NCI-H2107 treated with DMSO at 0.1 percent for 48 hours (cell line): ENCODE measurements at regions not wholly inside any gene's neighbourhood (a gene's known extent, or its start where the extent isn't known, plus 50 kb on each side); places are given as distances from the start of the nearest gene placed in this dataset.

ENCODE experiments used
- DNase-seq: peaks from one replicate; lab custom pipeline; 2025; ENCODE audit not compliant: unreplicated experiment; lab: John Stamatoyannopoulos, UW

DNA sequence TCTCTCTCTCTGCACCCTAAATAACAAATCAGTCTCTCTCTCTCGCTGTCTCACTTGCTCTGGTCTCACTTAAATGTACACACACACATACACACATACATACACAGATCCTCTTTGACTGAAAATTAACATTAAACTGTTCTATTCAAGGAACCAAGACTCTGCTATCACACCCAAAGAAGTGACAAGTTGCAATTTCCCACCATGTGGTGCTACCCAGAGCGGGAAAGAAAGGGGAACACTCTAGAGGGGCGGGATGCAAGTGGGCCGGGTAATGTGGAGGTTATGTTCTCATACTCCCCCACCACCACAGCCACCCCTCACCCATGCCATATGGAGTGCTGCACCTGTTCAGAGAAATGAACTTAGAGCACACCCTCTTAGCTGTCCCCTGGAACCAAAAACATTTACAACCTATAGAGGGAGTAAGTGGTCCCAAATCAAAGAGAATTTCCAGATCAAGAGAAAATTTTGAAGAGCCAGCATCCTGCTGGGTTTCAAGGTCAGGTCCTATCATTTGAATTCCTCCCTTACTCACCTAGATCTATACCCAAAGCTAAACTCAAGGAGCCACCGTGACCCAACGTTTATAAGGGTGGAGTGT, 319.4 kb downstream of the BRINP2 start:
- DNase-seq: no peak

- no peak for DNase-seq
These were observed 318.0 kb downstream of the BRINP2 start for GRCh38 chr1:177488722-177489121.

DNA sequence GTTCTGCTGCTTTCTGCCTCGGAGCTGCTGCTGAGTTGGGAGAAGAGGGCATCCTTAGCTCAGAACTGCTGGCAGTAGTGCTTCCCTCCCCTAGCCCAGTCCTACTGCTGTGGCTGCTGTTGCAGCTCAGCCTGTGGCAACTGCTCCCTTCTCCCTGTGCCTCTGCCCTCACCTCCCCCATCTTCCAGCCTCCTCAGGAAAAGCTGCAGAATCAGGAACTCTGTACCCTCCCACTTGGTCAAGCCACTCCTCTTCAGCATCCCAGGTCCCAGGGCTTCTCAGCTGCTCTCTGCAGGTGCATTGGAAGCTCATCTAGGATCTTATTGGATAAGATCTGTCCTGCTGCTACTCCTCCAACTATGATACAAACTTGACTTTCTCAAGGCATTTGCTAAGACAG, 316.7 kb downstream of the BRINP2 start:
- DNase-seq: no peak

DNA sequence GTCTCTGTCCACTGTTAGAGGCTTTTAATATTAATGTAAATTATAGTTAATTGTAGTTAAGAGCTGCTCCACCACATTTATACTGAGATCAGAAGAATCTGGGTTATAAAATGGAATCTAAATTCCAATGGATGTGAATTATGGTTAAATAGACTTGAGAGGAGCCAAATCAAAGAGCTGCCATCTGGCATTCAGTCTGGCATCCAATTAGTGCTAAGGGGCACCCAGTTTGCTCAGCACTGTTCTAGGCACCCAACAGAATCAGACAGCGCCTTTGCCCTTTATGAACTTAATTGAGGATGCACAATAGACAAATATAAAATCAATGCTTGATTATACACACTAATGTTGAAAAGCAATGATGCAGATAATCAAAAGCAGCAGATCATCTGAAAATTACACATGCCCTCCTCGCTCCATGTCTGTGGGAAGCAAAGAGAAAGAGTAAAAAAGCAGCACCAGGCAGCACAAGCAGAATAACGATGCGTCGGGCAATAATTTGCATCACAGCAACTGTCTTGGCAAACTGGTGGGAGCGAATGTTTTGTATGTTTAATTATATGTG, 310.1 kb downstream of the BRINP2 start:
- DNase-seq: no peak

GRCh38 chr1:177479600-177479999, 308.8 kb downstream of the BRINP2 start:
- DNase-seq: no peak

GRCh38 chr1:177476676-177477075, 305.9 kb downstream of the BRINP2 start:
- no peak for DNase-seq

- no peak for DNase-seq
These were observed 301.8 kb downstream of the BRINP2 start for GRCh38 chr1:177472567-177472966.

DNA sequence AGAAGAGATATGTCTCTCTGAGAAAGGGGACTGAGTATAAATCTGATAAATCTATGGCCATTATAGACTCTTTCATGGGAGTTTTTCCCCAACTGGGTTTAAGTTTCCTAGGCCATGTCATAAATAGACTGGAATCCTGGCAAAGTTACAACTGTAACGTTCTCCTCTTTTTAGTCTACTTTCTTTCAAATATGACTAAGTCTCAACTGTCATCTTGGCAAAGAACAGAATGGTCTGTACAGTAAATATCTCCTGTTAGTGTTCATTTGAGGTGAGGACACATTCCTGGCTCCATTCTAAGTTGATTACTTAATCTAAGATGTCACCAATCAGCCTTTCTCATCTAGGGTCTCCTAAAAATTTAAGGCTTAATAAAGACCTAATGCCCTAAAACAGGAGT, 300.5 kb downstream of the BRINP2 start:
- DNase-seq: no peak

GRCh38 chr1:177469519-177469918, 298.8 kb downstream of the BRINP2 start:
- no peak for DNase-seq

DNA sequence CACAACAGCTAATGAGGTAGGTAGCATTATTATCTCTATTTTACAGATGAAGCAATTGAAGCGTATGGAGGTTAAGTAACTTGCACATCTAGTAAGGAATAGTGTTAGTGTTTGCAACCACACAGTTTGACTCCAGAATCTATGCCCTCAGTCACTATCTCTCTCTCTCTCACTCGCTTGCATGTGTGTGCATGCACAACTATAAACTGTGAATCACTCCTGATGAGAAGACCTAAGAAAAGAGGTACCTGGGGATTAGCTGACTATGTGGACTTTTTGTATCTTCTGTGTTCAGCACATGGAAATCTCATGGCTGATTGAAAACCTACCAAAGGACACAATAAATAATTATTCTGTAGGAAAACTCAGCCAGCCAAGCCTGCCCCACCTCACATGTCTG, 295.5 kb downstream of the BRINP2 start:
- DNase-seq: no peak

GRCh38 chr1:177464686-177465085, 293.9 kb downstream of the BRINP2 start:
- DNase-seq: no peak

DNA sequence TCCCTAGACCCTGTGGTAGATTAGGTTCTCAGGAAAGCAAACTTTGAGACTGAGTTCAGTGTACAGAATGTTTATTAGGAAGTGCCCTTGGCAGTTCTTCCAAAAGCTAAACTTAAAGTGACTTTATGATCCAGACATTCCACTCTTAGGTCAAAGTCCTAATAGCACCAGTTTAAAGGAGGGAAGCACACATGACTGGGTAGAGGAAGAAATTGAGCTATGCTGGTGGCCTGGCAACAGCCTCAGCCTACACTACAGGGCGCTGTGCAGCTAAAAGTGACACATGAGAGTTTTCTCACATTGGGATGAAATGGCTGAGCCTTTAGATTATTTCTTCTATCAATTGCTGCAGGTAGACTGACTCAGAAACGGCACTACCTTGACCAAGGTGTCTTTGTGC, 280.4 kb downstream of the BRINP2 start:
- no peak for DNase-seq

- DNase-seq: no peak
These were observed 278.0 kb downstream of the BRINP2 start for GRCh38 chr1:177448652-177449357.

DNA sequence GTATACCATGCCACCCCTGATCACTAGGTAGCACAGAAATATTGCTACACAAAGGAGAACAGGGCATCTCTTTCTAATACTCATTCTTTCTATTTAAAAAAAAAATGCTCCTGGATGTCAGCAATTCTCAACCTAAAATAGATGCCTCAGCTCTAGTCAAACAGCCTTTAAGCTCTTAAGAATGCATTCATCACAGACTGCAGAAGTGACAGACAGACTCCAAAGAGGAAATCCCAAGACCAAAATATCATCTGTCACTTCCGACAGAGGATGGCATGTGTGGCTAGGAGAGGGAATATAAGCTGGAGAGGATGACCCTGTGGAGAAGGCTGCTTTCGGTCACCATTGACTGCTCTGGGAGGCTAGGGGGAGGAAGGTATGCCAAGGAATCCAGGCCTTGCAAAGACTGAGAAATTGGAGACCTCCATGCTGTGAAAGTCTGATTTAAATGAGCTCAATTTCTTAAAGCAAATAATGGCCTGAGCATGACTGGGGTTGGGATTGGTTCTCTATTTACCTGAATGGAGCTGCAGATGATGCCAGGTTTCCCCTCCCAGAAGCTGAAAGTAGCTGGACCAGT, 277.4 kb downstream of the BRINP2 start:
- no peak for DNase-seq

DNA sequence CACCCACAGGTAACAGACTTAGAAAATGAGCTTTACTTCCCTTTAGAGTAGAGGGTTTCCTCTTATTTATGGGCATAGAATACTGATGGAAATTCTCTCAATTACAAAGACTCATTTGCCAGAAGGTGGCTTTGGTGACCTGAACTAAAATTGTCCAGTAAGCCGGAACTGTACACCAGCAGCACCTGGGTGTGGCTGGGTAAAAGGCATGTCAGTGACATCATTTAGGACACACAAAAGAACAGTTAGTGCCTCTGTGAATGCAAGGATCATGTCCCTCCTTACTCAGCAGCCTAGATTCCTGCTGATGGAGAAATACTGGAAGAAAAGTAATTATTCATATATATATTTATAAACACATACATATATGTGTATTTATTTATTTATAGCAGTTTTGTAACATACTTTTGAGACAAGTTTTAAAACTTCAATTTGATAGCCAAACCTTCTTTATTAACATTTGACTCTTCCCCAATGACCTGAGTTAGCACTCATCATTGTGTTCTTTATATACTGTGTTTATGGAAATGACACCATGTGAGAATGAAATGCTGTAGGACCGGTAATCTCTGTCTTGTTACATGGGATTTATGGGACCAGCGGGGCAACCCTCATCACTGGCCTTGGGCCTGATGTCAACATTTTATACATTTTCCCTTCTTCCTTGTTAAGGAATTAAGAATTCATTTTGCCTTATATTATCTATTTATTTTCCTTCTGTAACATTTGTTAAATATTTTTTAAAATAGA, 274.4 kb downstream of the BRINP2 start:
- no peak for DNase-seq

DNA sequence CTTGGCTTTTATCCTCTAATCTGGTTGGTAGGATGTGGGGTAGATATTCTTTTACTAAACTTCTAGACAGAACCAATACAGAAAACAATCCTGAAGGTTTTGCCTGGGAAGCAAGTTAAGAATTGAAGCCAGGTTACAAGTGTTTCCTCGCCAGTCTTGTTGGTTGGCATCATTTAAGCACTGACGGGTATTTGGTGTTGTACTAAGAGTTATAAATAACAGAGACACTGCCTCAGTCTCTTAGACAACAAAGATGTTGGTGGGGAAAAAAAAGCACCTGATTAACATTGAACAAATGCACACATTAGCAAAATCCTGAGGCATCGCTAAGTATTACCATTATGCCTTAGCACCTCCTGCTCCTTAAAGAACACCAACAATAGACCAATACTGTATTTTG, 272.2 kb downstream of the BRINP2 start:
- DNase-seq: no peak

DNA sequence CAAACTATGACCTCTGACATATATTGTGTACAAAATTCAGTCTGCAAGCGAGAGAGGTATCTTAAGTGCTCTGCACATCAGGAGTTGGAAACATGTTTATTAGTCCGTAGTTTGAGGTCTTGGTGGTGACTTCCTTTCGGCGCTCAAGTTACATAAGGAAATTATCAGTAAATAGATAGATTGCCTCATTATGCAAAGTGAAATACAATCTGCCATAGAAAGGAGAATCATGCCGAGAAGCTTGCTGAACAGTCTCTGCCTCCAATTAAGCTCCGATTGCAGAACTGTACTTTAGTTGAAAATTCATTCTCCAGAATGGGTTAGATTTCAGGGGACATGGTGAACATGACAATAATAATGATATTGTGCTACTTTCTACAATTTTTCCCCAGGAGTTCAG, 271.8 kb downstream of the BRINP2 start:
- DNase-seq: peak; percentile 87

GRCh38 chr1:177441281-177441680, 270.5 kb downstream of the BRINP2 start:
- DNase-seq: no peak

- DNase-seq: no peak
These were observed 270.1 kb downstream of the BRINP2 start for GRCh38 chr1:177440821-177441220.

DNA sequence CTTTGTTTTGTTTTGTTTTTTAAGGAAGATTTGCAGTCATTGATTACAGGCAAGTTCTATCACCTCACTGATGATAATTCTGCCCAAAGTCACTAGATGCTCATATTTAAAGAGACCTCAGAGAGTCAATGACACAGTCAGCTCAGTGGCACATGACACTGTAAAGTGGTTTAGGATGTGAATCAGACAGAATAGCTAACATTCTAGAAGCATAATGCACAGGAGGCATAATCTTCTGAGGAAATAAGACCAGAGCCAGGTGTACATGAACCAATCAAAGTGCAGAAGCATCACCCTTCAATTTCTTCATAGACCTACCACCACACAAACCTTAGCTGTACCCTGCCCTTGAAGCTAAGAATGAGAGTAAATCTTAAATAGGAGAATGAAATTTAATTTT, 268.5 kb downstream of the BRINP2 start:
- DNase-seq: no peak

- DNase-seq: no peak
These were observed 264.6 kb downstream of the BRINP2 start for GRCh38 chr1:177435364-177435763.

- DNase-seq: no peak
These were observed 262.1 kb downstream of the BRINP2 start for GRCh38 chr1:177432897-177433296.
